DND-41 (cell line): ENCODE measurements at regions not wholly inside any gene's neighbourhood (a gene's known extent, or its start where the extent isn't known, plus 50 kb on each side); places are given as distances from the start of the nearest gene placed in this dataset.

Experiments
- ATAC-seq: fragments of 200-7000 bp; cut with Tn5 transposase; 3 replicates; pipeline ENCODE4 v1.9.1; 2021; ENCODE audit warnings: low read depth; ENCODE audit not compliant: insufficient read depth
- DNase-seq: peaks from one replicate; pipeline ENCODE4 v3.0.0-alpha.2; 2020
- H2AFZ ChIP-seq: 2 replicates; pipeline ENCODE4 v1.6.0; 2012; ENCODE audit warnings: low read depth, low read length
- H3K27ac ChIP-seq: 2 replicates; pipeline ENCODE4 v1.5.1; 2012; ENCODE audit warnings: low read length, inconsistent platforms
- H3K27me3 ChIP-seq: fragments of 200-600 bp; sonication (generic); 2 replicates; pipeline ENCODE4 v1.6.0; 2012; ENCODE audit warnings: low read length, mild to moderate bottlenecking, inconsistent platforms; ENCODE audit not compliant: insufficient read depth, poor library complexity
- H3K36me3 ChIP-seq: 2 replicates; pipeline ENCODE4 v1.5.1; 2012; ENCODE audit warnings: low read length, inconsistent platforms; ENCODE audit not compliant: insufficient read depth
- H3K4me1 ChIP-seq: 2 replicates; pipeline ENCODE4 v1.5.1; 2012; ENCODE audit warnings: mild to moderate bottlenecking, low read length; ENCODE audit not compliant: insufficient read depth
- H3K4me2 ChIP-seq: 2 replicates; pipeline ENCODE4 v1.6.0; 2012; ENCODE audit warnings: mild to moderate bottlenecking, moderate library complexity, low read length, inconsistent platforms; ENCODE audit not compliant: insufficient read depth
- H3K4me3 ChIP-seq, 2 experiments: fragments of 200-600 bp in 1 of 2; shearing (Covaris generic) in 1 of 2; 2 replicates each; pipeline ENCODE4 v1.5.1; 2012 to 2016; ENCODE audit warnings: inconsistent platforms in 2 of 2, low read length in 2 of 2, mild to moderate bottlenecking in 2 of 2, low read depth in 1 of 2, moderate library complexity in 1 of 2
- H3K79me2 ChIP-seq: 2 replicates; pipeline ENCODE4 v1.6.0; 2012; ENCODE audit warnings: low read length, inconsistent platforms; ENCODE audit not compliant: insufficient read depth
- H3K9ac ChIP-seq: 2 replicates; pipeline ENCODE4 v1.6.0; 2012; ENCODE audit warnings: low read depth, mild to moderate bottlenecking, inconsistent platforms, low read length, moderate library complexity
- H3K9me3 ChIP-seq: 2 replicates; pipeline ENCODE4 v1.5.1; 2012; ENCODE audit warnings: low read length, moderate library complexity, mild to moderate bottlenecking, inconsistent platforms; ENCODE audit not compliant: insufficient read depth, severe bottlenecking
- H4K20me1 ChIP-seq: 2 replicates; pipeline ENCODE4 v1.6.0; 2012; ENCODE audit warnings: low read length; ENCODE audit not compliant: insufficient read depth
- CTCF ChIP-seq: IDR thresholded peaks from 2 replicates; pipeline ENCODE4 v1.5.1; 2012; ENCODE audit warnings: borderline replicate concordance, low read length, moderate library complexity, mild to moderate bottlenecking; ENCODE audit not compliant: poor library complexity, severe bottlenecking; ENCODE audit errors: extremely low read depth
- EZH2 ChIP-seq: IDR thresholded peaks from 3 replicates; pipeline ENCODE4 v1.6.1; 2012; ENCODE audit warnings: borderline replicate concordance, low read depth, mild to moderate bottlenecking, moderate library complexity, low read length, inconsistent platforms; ENCODE audit not compliant: severe bottlenecking

DNA sequence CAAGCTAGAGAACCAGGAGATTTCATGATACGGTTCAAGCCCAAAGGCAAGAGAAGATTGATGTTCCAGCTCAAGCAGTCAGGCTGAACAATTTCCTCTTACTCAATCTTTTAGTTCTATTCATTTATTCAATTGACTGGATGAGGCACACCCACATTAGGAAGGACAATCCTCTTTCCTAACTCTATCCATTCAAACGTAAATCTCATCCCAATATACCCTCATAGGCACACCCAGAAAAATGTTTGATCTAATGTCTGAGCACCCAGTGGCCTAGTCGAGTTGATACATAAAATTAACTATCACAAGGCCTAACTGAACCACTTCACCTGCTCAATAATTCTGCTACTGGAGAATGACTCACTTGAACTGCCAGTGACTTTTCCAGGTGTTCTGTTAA is 180.7 kb downstream of the RAD51AP2 start:
- TF ChIP-seq CTCF = no peak
- TF ChIP-seq EZH2 = no peak
- no peaks in the 10 kb centered on the region for H3K27me3 ChIP-seq
- no peak overlapping the region for H2AFZ ChIP-seq
- H3K4me3 ChIP-seq = no peak overlapping the region
- H3K9ac ChIP-seq = no peak overlapping the region
- no peak overlapping the region for H3K27ac ChIP-seq
- no peak overlapping the region for H3K4me2 ChIP-seq
- DNase-seq = no peak
- H3K9me3 ChIP-seq = no peaks in the 10 kb centered on the region
- no peaks in the 10 kb centered on the region for H3K79me2 ChIP-seq
- H3K4me1 ChIP-seq = no peaks in the 10 kb centered on the region
- no peaks in the 10 kb centered on the region for H4K20me1 ChIP-seq
- ATAC-seq = no peak
- no peaks in the 10 kb centered on the region for H3K36me3 ChIP-seq

DNA sequence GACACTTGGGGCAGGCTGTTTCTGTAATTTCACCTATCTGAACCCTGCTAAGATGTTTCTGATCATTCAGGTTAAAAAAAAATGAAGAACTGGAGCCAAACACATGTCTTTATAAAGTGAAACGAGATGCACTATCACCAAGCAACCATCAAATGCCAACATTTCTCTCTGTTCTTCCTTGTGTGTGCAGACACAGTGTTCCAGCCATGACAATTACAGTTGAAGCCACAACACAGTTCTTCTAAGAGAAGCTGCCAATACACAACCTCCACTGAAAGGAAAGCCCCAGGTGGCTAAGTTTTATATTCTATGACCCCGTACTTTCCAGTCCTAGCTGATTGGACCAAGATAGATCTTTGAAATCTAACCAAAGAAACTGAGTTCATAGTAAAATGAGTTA is 181.8 kb downstream of the RAD51AP2 start:
- no peak for TF ChIP-seq EZH2
- ATAC-seq (no peak), DNase-seq (no peak)
- Histone ChIP-seq H3K4me2 (no peak overlapping the region), H3K9me3 (no peaks in the 10 kb centered on the region), H3K9ac (no peak overlapping the region), H3K4me1 (no peaks in the 10 kb centered on the region), H3K79me2 (no peaks in the 10 kb centered on the region), H3K36me3 (no peaks in the 10 kb centered on the region), H3K4me3 (no peak overlapping the region), H3K27ac (no peak overlapping the region), H4K20me1 (no peaks in the 10 kb centered on the region), H2AFZ (no peak overlapping the region), H3K27me3 (no peaks in the 10 kb centered on the region)

- H3K27ac ChIP-seq = no peak overlapping the region
- H3K9ac ChIP-seq = no peak overlapping the region
- no peak overlapping the region for H3K4me2 ChIP-seq
- no peak for TF ChIP-seq CTCF
- no peak for TF ChIP-seq EZH2
- ATAC-seq (no peak), DNase-seq (no peak)
- no peaks in the 10 kb centered on the region for H3K9me3 ChIP-seq
- no peaks in the 10 kb centered on the region for H3K4me1 ChIP-seq
- no peak overlapping the region for H2AFZ ChIP-seq
- H4K20me1 ChIP-seq = no peaks in the 10 kb centered on the region
- no peaks in the 10 kb centered on the region for H3K36me3 ChIP-seq
- no peak overlapping the region for H3K4me3 ChIP-seq
- H3K79me2 ChIP-seq = no peaks in the 10 kb centered on the region
- no peaks in the 10 kb centered on the region for H3K27me3 ChIP-seq
Measured at GRCh38 chr2:17334300-17334699, 183.9 kb downstream of the RAD51AP2 start.

GRCh38 chr2:17331636-17332035 is 186.6 kb downstream of the RAD51AP2 start:
- Histone ChIP-seq H3K27ac (no peak overlapping the region), H3K36me3 (no peaks in the 10 kb centered on the region), H4K20me1 (no peaks in the 10 kb centered on the region), H3K9ac (no peak overlapping the region), H3K27me3 (no peaks in the 10 kb centered on the region), H2AFZ (no peak overlapping the region), H3K4me1 (no peaks in the 10 kb centered on the region), H3K4me2 (no peak overlapping the region), H3K4me3 (no peak overlapping the region), H3K9me3 (no peaks in the 10 kb centered on the region), H3K79me2 (no peaks in the 10 kb centered on the region)
- DNase-seq (no peak), ATAC-seq (no peak)
- TF ChIP-seq CTCF (no peak), EZH2 (no peak)
